ENCODE measurements at regions not wholly inside any gene's neighbourhood (a gene's known extent, or its start where the extent isn't known, plus 50 kb on each side); places are given as distances from the start of the nearest gene placed in this dataset.

- RAD21 ChIA-PET (ENCODE audit: low non-redundant PET in 1 of 2, low total read pairs in 2 of 2, uncharacterized antibody in 2 of 2, unreplicated experiment in 2 of 2): no interaction called here
- CTCF ChIA-PET: no interaction called here
- H3K79me2 ChIP-seq (ENCODE audit: insufficient read depth, low read length): no peaks in the 10 kb centered on the region
- DNase-seq (ENCODE audit: low read depth, low spot score): no peak
- no peak overlapping the region for H3K27ac ChIP-seq (ENCODE audit: low read depth, low read length)
- H3K9me3 ChIP-seq (ENCODE audit: control insufficient read depth in 1 of 2, insufficient read depth in 1 of 2, low read depth in 1 of 2, low read length in 2 of 2): no peaks in the 10 kb centered on the region
- intact Hi-C loops (cut with micrococcal nuclease): no loop called here
- H3K4me2 ChIP-seq (ENCODE audit: low read length): no peak overlapping the region
- BruUV-seq (replicated peaks): no TSS peak
- H3K4me3 ChIP-seq (replicated peaks in 1 of 2; ENCODE audit: low read depth in 1 of 2, low read length in 2 of 2): no peak overlapping the region
- H3K9me2 ChIP-seq (ENCODE audit: insufficient read depth): no peaks in the 10 kb centered on the region
- no peaks in the 10 kb centered on the region for H3K4me1 ChIP-seq (ENCODE audit: control insufficient read depth in 1 of 2, insufficient read depth in 2 of 2, low read length in 2 of 2)
- POLR2A ChIA-PET: no interaction called here
- TF ChIP-seq CEBPB (IDR thresholded peaks at IDR 0.05; ENCODE audit: low read depth) (no peak), SP1 (IDR thresholded peaks at IDR 0.05; ENCODE audit: low read depth) (no peak), POLR2AphosphoS5 (IDR thresholded peaks at IDR 0.05; ENCODE audit: low read depth, low read length) (no peak), JUND (IDR thresholded peaks at IDR 0.05) (no peak), RAD21 (IDR thresholded peaks at IDR 0.05; ENCODE audit: low read depth) (no peak), TCF7L2 (IDR thresholded peaks at IDR 0.05; ENCODE audit: borderline replicate concordance, extremely low read depth, insufficient read depth, insufficient read length) (no peak), EGR1 (IDR thresholded peaks at IDR 0.05; ENCODE audit: low read depth) (no peak), POLR2A (IDR thresholded peaks at IDR 0.05; ENCODE audit: borderline replicate concordance, extremely low read depth, insufficient read depth, insufficient read length) (no peak), ZBTB33 (IDR thresholded peaks at IDR 0.05; ENCODE audit: extremely low read depth, insufficient replicate concordance, low read length) (no peak), SRF (IDR thresholded peaks at IDR 0.05; ENCODE audit: low read depth) (no peak), EZH2phosphoT487 (IDR thresholded peaks at IDR 0.05; ENCODE audit: borderline replicate concordance) (no peak), MAX (IDR thresholded peaks at IDR 0.05) (no peak), ZFX (IDR thresholded peaks at IDR 0.05) (no peak), FOSL1 (IDR thresholded peaks at IDR 0.05; ENCODE audit: low read depth) (no peak), ELF1 (IDR thresholded peaks at IDR 0.05; ENCODE audit: borderline replicate concordance, low read depth) (no peak), SIN3A (IDR thresholded peaks at IDR 0.05; ENCODE audit: low read depth) (no peak), REST (IDR thresholded peaks at IDR 0.05; ENCODE audit: low read depth) (no peak), EZH2 (IDR thresholded peaks at IDR 0.05) (no peak)
- no peak for ATAC-seq
- H3K9ac ChIP-seq (ENCODE audit: low read length): no peak overlapping the region
- H3K27me3 ChIP-seq (ENCODE audit: insufficient read depth, low read length): no peaks in the 10 kb centered on the region
- no peak overlapping the region for H2AFZ ChIP-seq (ENCODE audit: low read depth, low read length, poor library complexity, severe bottlenecking)
- H3K36me3 ChIP-seq (ENCODE audit: control insufficient read depth in 1 of 2, insufficient read depth in 2 of 2, low read length in 2 of 2): no peaks in the 10 kb centered on the region
- no peaks in the 10 kb centered on the region for H4K20me1 ChIP-seq (ENCODE audit: insufficient read depth)
Observed at GRCh38 chr4:12943069-12943468, 541.1 kb downstream of the RAB28 start.
